OCI-LY7 (cell line): ENCODE measurements at regions not wholly inside any gene's neighbourhood (a gene's known extent, or its start where the extent isn't known, plus 50 kb on each side); places are given as distances from the start of the nearest gene placed in this dataset.

Source experiments
- EZH2phosphoT487 ChIP-seq: fragments of 200-600 bp; sonication (generic); IDR thresholded peaks from 2 replicates; pipeline ENCODE4 v1.6.1; 2018; ENCODE audit warnings: low read depth, borderline replicate concordance, mild to moderate bottlenecking, mixed run types, antibody characterized with exemption, low read length, moderate library complexity, mixed read lengths
- TF ChIP-seq, protein P1 (sequence below): fragments of 200-600 bp; sonication (generic); conservative IDR thresholded peaks from 2 replicates; pipeline ENCODE4 v1.5.1; 2014; ENCODE audit warnings: mild to moderate bottlenecking, antibody characterized with exemption, low read length, moderate library complexity, mixed read lengths

DNA sequence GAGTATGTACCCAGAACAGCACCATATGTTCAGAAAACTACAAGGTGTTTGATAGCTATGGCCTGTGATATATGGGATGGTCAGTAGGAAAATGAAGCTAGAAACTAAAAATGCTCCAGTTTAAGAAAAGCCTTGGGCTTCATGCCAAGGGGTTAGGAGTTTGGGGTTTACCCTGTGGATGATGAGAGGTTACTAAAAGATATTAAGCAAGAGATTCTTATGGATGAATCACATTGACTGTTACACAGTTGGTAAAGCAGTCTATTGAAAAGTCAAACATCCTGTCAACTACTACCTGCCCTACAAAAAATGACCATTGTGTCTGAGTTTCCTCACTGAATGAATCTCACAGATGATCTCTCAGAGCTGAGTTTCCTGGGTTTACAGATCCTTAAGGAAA, 166.2 kb upstream of the INHBA start:
- TF ChIP-seq, protein P1, sequence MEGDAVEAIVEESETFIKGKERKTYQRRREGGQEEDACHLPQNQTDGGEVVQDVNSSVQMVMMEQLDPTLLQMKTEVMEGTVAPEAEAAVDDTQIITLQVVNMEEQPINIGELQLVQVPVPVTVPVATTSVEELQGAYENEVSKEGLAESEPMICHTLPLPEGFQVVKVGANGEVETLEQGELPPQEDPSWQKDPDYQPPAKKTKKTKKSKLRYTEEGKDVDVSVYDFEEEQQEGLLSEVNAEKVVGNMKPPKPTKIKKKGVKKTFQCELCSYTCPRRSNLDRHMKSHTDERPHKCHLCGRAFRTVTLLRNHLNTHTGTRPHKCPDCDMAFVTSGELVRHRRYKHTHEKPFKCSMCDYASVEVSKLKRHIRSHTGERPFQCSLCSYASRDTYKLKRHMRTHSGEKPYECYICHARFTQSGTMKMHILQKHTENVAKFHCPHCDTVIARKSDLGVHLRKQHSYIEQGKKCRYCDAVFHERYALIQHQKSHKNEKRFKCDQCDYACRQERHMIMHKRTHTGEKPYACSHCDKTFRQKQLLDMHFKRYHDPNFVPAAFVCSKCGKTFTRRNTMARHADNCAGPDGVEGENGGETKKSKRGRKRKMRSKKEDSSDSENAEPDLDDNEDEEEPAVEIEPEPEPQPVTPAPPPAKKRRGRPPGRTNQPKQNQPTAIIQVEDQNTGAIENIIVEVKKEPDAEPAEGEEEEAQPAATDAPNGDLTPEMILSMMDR, result no peak
- TF ChIP-seq EZH2phosphoT487, result no peak
